Cardiac muscle cell (in vitro differentiated cells and primary cell): ENCODE measurements at regions not wholly inside any gene's neighbourhood (a gene's known extent, or its start where the extent isn't known, plus 50 kb on each side); places are given as distances from the start of the nearest gene placed in this dataset.
A peak's percentile ranks its signal among the peaks of the same experiment; 100 is the strongest.

Experiments
- DNase-seq, 2 donors: peaks; one replicate each; pipeline versions ENCODE4 v3.0.0 to v3.0.0-alpha.2; 2010 to 2017; ENCODE audit warnings: low read depth in 1 of 2, low spot score in 1 of 2
- H3K27ac ChIP-seq: fragments of 200-600 bp; sonication (generic); 2 replicates; pipeline ENCODE4 v1.5.1; 2016
- H3K27me3 ChIP-seq: fragments of 200-600 bp; sonication (generic); 2 replicates; pipeline ENCODE4 v1.6.0; 2016; ENCODE audit warnings: control low read depth
- H3K36me3 ChIP-seq: fragments of 200-600 bp; sonication (generic); 2 replicates; pipeline ENCODE4 v1.5.1; 2016; ENCODE audit warnings: control low read depth
- H3K4me1 ChIP-seq: fragments of 200-600 bp; sonication (generic); 2 replicates; pipeline ENCODE4 v1.8.1; 2017; ENCODE audit warnings: low read depth, mild to moderate bottlenecking, mixed run types
- H3K4me3 ChIP-seq: fragments of 200-600 bp; sonication (generic); 2 replicates; pipeline ENCODE4 v1.5.1; 2016; ENCODE audit warnings: mild to moderate bottlenecking
- H3K9me3 ChIP-seq: fragments of 200-600 bp; sonication (generic); 2 replicates; pipeline ENCODE4 v1.5.1; 2017; ENCODE audit warnings: low read depth, mild to moderate bottlenecking, control low read depth
- TF ChIP-seq, protein P1 (sequence below): IDR thresholded peaks from 2 replicates; pipeline ENCODE4 v1.5.1; 2012; ENCODE audit warnings: low read depth, mild to moderate bottlenecking, low read length

DNA sequence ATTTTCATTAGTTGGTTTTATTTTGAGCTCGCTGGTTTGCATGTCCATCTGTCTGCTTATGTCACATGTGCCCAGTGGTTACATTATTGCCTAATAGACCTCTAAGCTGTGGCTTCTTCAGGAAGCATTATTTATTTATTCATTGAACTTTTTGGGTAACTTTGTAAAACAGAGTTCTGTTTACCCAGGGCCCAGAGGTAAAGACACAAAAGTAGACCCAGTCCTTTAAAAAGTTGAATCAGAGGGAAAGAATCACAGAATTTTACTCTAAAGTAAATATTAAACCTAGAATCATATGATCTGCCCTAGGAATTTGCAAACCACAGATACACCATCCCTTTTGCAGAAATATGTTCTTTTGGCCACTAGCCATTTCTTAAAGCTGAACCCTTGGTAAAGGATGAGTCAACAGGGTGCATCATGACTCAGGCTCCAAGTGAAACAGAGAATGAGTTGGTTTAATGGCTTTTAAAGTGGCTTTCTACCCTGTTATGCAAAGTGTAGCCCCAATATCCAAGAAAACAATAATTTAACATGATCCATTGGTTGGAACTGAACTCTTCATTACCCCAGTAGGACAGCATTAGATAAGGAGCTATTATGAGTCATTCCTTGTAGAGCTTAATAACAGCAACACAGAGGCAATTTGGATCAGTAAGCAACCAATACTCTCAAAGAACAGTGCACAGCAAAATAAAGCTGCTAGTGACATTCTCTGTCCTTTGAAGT, 236.3 kb downstream of the KCNJ2 start:
- H3K27ac ChIP-seq, result no peak overlapping the region
- no peaks in the 10 kb centered on the region for H3K4me1 ChIP-seq

DNA sequence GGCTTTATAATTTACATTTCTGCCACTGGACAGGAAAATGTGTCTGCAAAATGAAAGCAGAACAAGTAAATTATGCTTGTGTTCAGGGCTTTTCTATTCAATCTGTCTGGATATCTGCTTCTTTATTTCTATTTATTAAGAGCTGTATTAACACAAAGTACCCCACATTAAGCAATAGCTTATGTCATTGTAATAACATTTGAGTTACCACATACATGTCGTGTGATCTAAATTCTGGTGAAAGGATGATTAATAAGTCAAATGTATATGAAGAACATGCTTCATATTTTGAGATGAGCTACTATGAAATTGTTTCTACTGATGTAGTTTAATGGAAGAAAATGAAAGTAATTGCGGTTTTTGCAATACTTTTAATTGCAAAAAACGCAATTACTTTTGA, 238.2 kb downstream of the KCNJ2 start:
- H3K9me3 ChIP-seq, result no peaks in the 10 kb centered on the region
- TF ChIP-seq, protein P1, sequence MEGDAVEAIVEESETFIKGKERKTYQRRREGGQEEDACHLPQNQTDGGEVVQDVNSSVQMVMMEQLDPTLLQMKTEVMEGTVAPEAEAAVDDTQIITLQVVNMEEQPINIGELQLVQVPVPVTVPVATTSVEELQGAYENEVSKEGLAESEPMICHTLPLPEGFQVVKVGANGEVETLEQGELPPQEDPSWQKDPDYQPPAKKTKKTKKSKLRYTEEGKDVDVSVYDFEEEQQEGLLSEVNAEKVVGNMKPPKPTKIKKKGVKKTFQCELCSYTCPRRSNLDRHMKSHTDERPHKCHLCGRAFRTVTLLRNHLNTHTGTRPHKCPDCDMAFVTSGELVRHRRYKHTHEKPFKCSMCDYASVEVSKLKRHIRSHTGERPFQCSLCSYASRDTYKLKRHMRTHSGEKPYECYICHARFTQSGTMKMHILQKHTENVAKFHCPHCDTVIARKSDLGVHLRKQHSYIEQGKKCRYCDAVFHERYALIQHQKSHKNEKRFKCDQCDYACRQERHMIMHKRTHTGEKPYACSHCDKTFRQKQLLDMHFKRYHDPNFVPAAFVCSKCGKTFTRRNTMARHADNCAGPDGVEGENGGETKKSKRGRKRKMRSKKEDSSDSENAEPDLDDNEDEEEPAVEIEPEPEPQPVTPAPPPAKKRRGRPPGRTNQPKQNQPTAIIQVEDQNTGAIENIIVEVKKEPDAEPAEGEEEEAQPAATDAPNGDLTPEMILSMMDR, result no peak

More for the DNA sequence above, 236.3 kb downstream of the KCNJ2 start:
- TF ChIP-seq, protein P1, result no peak
- DNase-seq, result peak in 1 of 2 donors; percentile 94
- Histone ChIP-seq H3K9me3 (no peaks in the 10 kb centered on the region), H3K4me3 (no peak overlapping the region), H3K27me3 (no peaks in the 10 kb centered on the region), H3K36me3 (no peaks in the 10 kb centered on the region)

DNA sequence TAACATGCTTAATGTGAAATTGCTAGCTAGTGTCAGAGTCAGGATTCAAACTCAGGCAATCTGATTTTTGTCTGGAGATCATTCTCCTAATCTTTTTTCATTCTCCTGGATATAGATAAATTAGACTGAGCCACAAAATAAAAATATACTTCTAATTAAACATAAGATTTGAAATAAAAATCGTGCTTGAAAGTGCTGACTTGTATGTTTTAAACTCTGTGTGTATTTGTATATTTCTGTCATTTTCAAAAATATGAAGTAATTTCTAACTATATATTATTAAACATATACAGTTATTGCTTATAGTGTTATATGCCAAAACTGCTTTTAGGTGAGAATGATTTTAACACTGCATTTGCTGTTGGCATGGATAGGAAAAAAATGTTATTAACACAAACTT, 239.4 kb downstream of the KCNJ2 start:
- TF ChIP-seq, protein P1, result no peak
- no peaks in the 10 kb centered on the region for H3K27me3 ChIP-seq
- no peaks in the 10 kb centered on the region for H3K36me3 ChIP-seq
- no peak overlapping the region for H3K4me3 ChIP-seq
- no peaks in the 10 kb centered on the region for H3K4me1 ChIP-seq
- no peak for DNase-seq
- no peaks in the 10 kb centered on the region for H3K9me3 ChIP-seq
- H3K27ac ChIP-seq, result no peak overlapping the region

More for the DNA sequence above, 238.2 kb downstream of the KCNJ2 start:
- Histone ChIP-seq H3K36me3 (no peaks in the 10 kb centered on the region), H3K27ac (no peak overlapping the region), H3K4me1 (no peaks in the 10 kb centered on the region), H3K27me3 (no peaks in the 10 kb centered on the region), H3K4me3 (no peak overlapping the region)
- peak in 1 of 2 donors; percentile 52 for DNase-seq

DNA sequence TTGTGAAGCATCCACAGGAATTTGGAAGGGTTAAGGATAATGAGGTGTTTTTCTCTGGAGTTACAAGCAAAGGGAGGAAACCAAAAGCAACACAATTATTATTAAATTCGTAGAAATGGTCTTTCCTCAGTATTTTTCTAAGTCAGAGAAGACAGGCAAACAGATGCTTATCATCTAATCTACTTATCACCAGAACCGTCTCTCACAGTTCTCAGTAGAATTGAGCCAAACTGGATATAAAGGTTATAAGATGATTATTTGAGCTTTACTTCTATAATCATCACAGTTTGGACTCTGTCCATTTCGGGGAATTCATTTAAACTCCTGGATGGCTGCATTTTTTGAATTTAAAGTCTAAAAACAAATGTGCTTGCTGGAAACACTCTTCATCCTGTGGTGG, 245.0 kb downstream of the KCNJ2 start:
- TF ChIP-seq, protein P1, result no peak
- DNase-seq, result no peak
- Histone ChIP-seq H3K9me3 (no peaks in the 10 kb centered on the region), H3K27ac (no peak overlapping the region), H3K4me1 (no peaks in the 10 kb centered on the region), H3K36me3 (no peaks in the 10 kb centered on the region), H3K27me3 (no peaks in the 10 kb centered on the region), H3K4me3 (no peak overlapping the region)

DNA sequence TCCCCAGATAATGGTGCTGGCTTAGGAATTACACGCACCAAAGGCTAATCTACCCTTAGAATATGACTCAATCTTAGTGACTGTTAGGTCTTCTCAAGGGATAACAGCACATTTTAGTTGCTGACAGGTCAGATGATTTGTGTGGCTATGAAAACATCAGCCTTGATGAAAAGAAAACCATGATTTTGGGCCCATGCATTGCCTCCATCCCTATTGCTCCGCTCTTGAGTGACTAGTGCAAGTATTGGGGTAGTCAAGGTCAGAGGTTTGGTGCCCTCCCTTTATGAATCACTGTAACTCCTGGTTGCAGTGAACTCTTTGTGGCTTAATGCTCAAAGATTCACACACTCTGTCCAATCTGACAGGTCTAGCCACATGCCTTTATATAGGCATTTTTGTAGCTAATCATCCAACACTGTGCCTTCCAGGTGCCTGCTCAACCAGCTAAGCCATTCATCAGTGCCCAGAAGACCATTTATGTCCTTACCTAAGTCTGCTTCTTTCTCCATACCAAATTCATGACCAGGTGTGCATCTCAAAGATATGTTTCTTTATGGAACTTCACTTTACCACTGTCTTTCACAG, 251.6 kb downstream of the KCNJ2 start:
- no peak for DNase-seq
- H3K4me3 ChIP-seq, result no peak overlapping the region
- TF ChIP-seq, protein P1, result no peak
- H3K27ac ChIP-seq, result no peak overlapping the region
- no peaks in the 10 kb centered on the region for H3K27me3 ChIP-seq
- H3K9me3 ChIP-seq, result no peaks in the 10 kb centered on the region
- no peaks in the 10 kb centered on the region for H3K36me3 ChIP-seq
- peaks cover 15% of the 10 kb centered on the region for H3K4me1 ChIP-seq
